GM12874 (cell line): ENCODE measurements at regions not wholly inside any gene's neighbourhood (a gene's known extent, or its start where the extent isn't known, plus 50 kb on each side); places are given as distances from the start of the nearest gene placed in this dataset.

Source experiments
- CTCF ChIP-seq: IDR thresholded peaks from 2 replicates; pipeline ENCODE4 v1.5.1; 2011; ENCODE audit warnings: low read depth, mild to moderate bottlenecking, control low read depth, low read length, moderate library complexity; ENCODE audit not compliant: insufficient read depth

DNA sequence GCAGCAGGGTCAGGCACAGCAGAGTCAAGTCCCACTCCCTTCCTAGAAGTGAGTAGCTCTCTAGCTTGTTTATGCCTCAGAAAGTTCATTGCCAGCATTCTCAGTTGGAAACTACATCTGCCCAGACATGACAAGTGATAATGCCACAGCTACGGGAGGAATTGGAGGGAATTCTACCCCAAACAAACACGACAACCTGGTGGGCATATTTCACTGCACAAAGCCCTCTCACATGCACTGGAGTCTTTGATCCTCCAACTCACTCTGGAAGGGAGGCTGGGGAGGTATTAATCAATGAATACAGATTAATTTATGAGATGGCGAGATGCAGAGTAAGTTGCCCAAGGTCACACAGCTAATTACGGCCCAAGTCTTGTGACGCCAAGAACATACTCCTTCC is 126.0 kb upstream of the MGMT start:
- TF ChIP-seq CTCF: no peak

- TF ChIP-seq CTCF: no peak
These were observed 124.7 kb upstream of the MGMT start for GRCh38 chr10:129342385-129342784.

GRCh38 chr10:129343141-129343540 is 123.9 kb upstream of the MGMT start:
- TF ChIP-seq CTCF: no peak

GRCh38 chr10:129344103-129344502 is 122.9 kb upstream of the MGMT start:
- no peak for TF ChIP-seq CTCF

DNA sequence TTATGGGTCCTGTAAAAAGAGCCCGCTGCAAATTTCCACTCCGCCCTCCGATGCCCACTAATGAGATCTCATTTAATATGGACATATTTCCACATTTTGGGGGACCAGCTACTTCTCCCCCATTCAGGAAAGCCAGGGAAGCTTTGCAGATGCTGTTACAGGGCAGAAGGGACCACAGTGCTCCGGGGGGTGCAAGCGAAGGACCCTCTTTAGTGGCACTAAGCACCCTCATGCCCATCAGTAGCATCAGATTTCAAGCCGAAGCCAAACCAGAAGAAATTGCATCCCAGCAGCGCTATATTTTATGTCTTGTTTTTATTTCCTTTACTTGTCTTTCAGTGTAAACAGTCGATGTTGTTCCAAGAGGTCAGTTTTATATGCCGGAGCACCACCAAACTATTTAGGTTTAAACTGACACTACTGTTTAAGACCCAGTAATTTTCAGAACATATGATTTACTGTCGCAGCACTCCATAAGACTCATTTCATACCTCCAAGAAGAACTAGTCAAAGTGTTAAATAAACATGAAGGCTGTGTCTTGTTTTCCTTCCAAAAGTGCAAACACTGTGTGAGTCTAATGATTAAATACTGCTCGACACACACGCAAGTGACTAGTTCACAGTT is 122.2 kb upstream of the MGMT start:
- TF ChIP-seq CTCF: no peak

GRCh38 chr10:129345763-129346162 is 121.3 kb upstream of the MGMT start:
- no peak for TF ChIP-seq CTCF

- TF ChIP-seq CTCF: no peak
These were observed 116.4 kb upstream of the MGMT start for GRCh38 chr10:129350690-129351089.
